GM23338 (cell line): ENCODE measurements at regions not wholly inside any gene's neighbourhood (a gene's known extent, or its start where the extent isn't known, plus 50 kb on each side); places are given as distances from the start of the nearest gene placed in this dataset.

Experiments
- ATAC-seq: fragments of 200-7000 bp; cut with Tn5 transposase; 3 replicates; pipeline ENCODE4 v1.9.1; 2020
- DNase-seq: peaks from one replicate; pipeline ENCODE4 v3.0.0-alpha.2; 2015; ENCODE audit warnings: low spot score
- H2AFZ ChIP-seq: fragments of 200-600 bp; sonication (generic); 2 replicates; pipeline ENCODE4 v1.8.0; 2016; ENCODE audit warnings: antibody characterized with exemption, mild to moderate bottlenecking, moderate library complexity
- H3F3A ChIP-seq: fragments of 200-600 bp; sonication (generic); replicated peaks from 2 replicates; pipeline ENCODE4 v1.8.0; 2017; ENCODE audit warnings: antibody characterized with exemption, mixed run types, low read depth
- H3K27ac ChIP-seq: fragments of 200-600 bp; sonication (generic); 2 replicates; pipeline ENCODE4 v1.6.1; 2016; ENCODE audit warnings: low read depth
- H3K27me3 ChIP-seq: fragments of 200-600 bp; sonication (generic); 2 replicates; pipeline ENCODE4 v1.8.0; 2016; ENCODE audit warnings: mild to moderate bottlenecking, mixed run types, moderate library complexity; ENCODE audit not compliant: insufficient read depth
- H3K36me3 ChIP-seq: fragments of 200-600 bp; sonication (generic); 2 replicates; pipeline ENCODE4 v1.8.0; 2016; ENCODE audit warnings: mild to moderate bottlenecking; ENCODE audit not compliant: insufficient read depth
- H3K4me1 ChIP-seq: fragments of 200-600 bp; sonication (generic); 2 replicates; pipeline ENCODE4 v1.8.0; 2016; ENCODE audit warnings: mild to moderate bottlenecking, moderate library complexity; ENCODE audit not compliant: insufficient read depth
- H3K4me2 ChIP-seq: fragments of 200-600 bp; sonication (generic); 2 replicates; pipeline ENCODE4 v1.7.1; 2017; ENCODE audit warnings: mixed run types
- H3K4me3 ChIP-seq: fragments of 200-600 bp; sonication (generic); 2 replicates; pipeline ENCODE4 v1.6.1; 2016; ENCODE audit warnings: mixed run types
- H3K79me2 ChIP-seq: fragments of 200-600 bp; sonication (generic); replicated peaks from 2 replicates; pipeline ENCODE4 v1.8.0; 2017; ENCODE audit warnings: mild to moderate bottlenecking; ENCODE audit not compliant: insufficient read depth
- H3K9me2 ChIP-seq: fragments of 200-600 bp; sonication (generic); 2 replicates; pipeline ENCODE4 v1.8.0; 2017; ENCODE audit not compliant: insufficient read depth
- H4K20me1 ChIP-seq: fragments of 200-600 bp; sonication (generic); replicated peaks from 2 replicates; pipeline ENCODE4 v1.8.0; 2017; ENCODE audit warnings: mild to moderate bottlenecking; ENCODE audit not compliant: insufficient read depth
- H3K27ac Mint-ChIP-seq: 2 replicates; pipeline ENCODE4 v1.8.0; 2020; ENCODE audit warnings: inconsistent platforms, mild to moderate bottlenecking, moderate library complexity, mixed read lengths
- H3K27me3 Mint-ChIP-seq: 3 replicates; pipeline ENCODE4 v1.8.0; 2022; ENCODE audit warnings: low read depth, mild to moderate bottlenecking, moderate library complexity, mixed read lengths, inconsistent platforms; ENCODE audit not compliant: insufficient read depth, poor library complexity
- H3K36me3 Mint-ChIP-seq: 3 replicates; pipeline ENCODE4 v1.8.0; 2021; ENCODE audit warnings: low read depth, mild to moderate bottlenecking, inconsistent platforms, moderate library complexity, mixed read lengths
- H3K4me1 Mint-ChIP-seq: 3 replicates; pipeline ENCODE4 v1.8.0; 2020; ENCODE audit warnings: mild to moderate bottlenecking, inconsistent platforms, mixed read lengths
- H3K4me3 Mint-ChIP-seq: 3 replicates; pipeline ENCODE4 v1.8.0; 2021; ENCODE audit warnings: moderate library complexity, mild to moderate bottlenecking, inconsistent platforms, mixed read lengths
- H3K9me3 Mint-ChIP-seq: 3 replicates; pipeline ENCODE4 v1.8.0; 2020; ENCODE audit warnings: moderate library complexity, mild to moderate bottlenecking, inconsistent platforms, mixed read lengths
- EZH2 ChIP-seq: fragments of 200-600 bp; sonication (generic); IDR thresholded peaks from one replicate; pipeline ENCODE4 v1.8.0; 2017; ENCODE audit warnings: antibody characterized with exemption, mild to moderate bottlenecking, low read depth; ENCODE audit not compliant: unreplicated experiment
- EZH2phosphoT487 ChIP-seq: fragments of 200-600 bp; sonication (generic); IDR thresholded peaks from one replicate; pipeline ENCODE4 v1.8.1; 2018; ENCODE audit warnings: antibody characterized with exemption; ENCODE audit not compliant: unreplicated experiment
- JUNB ChIP-seq: IDR thresholded peaks from one replicate; pipeline ENCODE4 v1.6.1; 2016; ENCODE audit warnings: antibody characterized with exemption; ENCODE audit not compliant: unreplicated experiment
- POLR2AphosphoS5 ChIP-seq: IDR thresholded peaks from 2 replicates; pipeline ENCODE4 v1.6.1; 2016; ENCODE audit warnings: antibody characterized with exemption, low read depth
- STAT1 ChIP-seq: IDR thresholded peaks from one replicate; pipeline ENCODE4 v1.6.1; 2016; ENCODE audit warnings: antibody characterized with exemption; ENCODE audit not compliant: unreplicated experiment
- ZNF114 ChIP-seq: fragments of 250-450 bp; sonication (Bioruptor Pico); IDR thresholded peaks from 2 replicates; pipeline ENCODE4 v1.5.0; 2020; ENCODE audit warnings: mild to moderate bottlenecking, moderate library complexity
- ZNF331 ChIP-seq: fragments of 250-450 bp; sonication (Bioruptor Pico); IDR thresholded peaks from 2 replicates; pipeline ENCODE4 v1.5.0; 2020; ENCODE audit warnings: low read depth, mild to moderate bottlenecking, moderate library complexity
- TF ChIP-seq, protein P1 (sequence below), 2 experiments: fragments of 200-600 bp in 1 of 2; sonication (generic) in 1 of 2; conservative IDR thresholded peaks; 2 replicates each; pipeline versions ENCODE4 v1.5.1 to v1.6.1; 2016 to 2017; ENCODE audit warnings: antibody characterized with exemption in 2 of 2, low read depth in 2 of 2, mild to moderate bottlenecking in 2 of 2, moderate library complexity in 1 of 2
- TF ChIP-seq, protein P2 (sequence below): IDR thresholded peaks from 2 replicates; pipeline ENCODE4 v1.6.1; 2016; ENCODE audit warnings: antibody characterized with exemption
- TF ChIP-seq, protein P3 (sequence below): IDR thresholded peaks from one replicate; pipeline ENCODE4 v1.6.1; 2018; ENCODE audit warnings: antibody characterized with exemption; ENCODE audit not compliant: unreplicated experiment

DNA sequence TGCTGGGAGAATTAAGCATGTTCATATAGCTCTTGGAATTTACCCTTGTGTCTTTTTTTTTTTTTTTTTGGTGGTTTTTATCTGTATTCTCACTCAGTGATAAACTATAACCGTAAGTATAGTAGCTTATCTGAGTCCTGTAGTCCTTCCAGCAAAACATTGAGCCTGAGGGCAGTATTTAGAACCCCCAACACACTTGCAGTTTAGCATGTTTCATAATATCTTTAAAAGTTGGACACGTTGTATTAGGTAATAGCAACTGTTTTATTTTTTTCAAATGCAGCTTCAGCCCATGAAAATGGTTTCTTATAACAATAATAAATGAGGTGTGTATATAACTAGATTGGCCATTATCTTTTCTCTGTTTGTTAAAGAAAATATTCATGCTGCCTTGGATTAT is 603.5 kb upstream of the HS6ST1 start:
- no peaks in the 10 kb centered on the region for H3K9me2 ChIP-seq
- peaks cover 20% of the 10 kb centered on the region for H3K9me3 Mint-ChIP-seq
- H3K4me1 Mint-ChIP-seq: peaks cover 2% of the 10 kb centered on the region; the same call in 1 of the 3 replicates
- DNase-seq: no peak
- H3K4me2 ChIP-seq: no peak overlapping the region
- no peaks in the 10 kb centered on the region for H3K4me1 ChIP-seq
- H3K27ac Mint-ChIP-seq: no peak overlapping the region
- no peak overlapping the region for H3K4me3 Mint-ChIP-seq
- H3K27me3 Mint-ChIP-seq: no peaks in the 10 kb centered on the region
- no peaks in the 10 kb centered on the region; the same call in 1 of the 2 replicates for H3K36me3 ChIP-seq
- H3K79me2 ChIP-seq: no peaks in the 10 kb centered on the region
- no peak for ATAC-seq
- no peaks in the 10 kb centered on the region for H3K27me3 ChIP-seq
- H3K4me3 ChIP-seq: no peak overlapping the region
- H3F3A ChIP-seq: no peaks in the 10 kb centered on the region
- H3K27ac ChIP-seq: no peak overlapping the region
- peaks cover 3% of the 10 kb centered on the region; the same call in 2 of the 3 replicates for H3K36me3 Mint-ChIP-seq
- no peaks in the 10 kb centered on the region for H4K20me1 ChIP-seq
- TF ChIP-seq EZH2phosphoT487 (no peak), STAT1 (no peak), ZNF114 (CRISPR knock-in tag) (no peak)
- TF ChIP-seq, protein P1, sequence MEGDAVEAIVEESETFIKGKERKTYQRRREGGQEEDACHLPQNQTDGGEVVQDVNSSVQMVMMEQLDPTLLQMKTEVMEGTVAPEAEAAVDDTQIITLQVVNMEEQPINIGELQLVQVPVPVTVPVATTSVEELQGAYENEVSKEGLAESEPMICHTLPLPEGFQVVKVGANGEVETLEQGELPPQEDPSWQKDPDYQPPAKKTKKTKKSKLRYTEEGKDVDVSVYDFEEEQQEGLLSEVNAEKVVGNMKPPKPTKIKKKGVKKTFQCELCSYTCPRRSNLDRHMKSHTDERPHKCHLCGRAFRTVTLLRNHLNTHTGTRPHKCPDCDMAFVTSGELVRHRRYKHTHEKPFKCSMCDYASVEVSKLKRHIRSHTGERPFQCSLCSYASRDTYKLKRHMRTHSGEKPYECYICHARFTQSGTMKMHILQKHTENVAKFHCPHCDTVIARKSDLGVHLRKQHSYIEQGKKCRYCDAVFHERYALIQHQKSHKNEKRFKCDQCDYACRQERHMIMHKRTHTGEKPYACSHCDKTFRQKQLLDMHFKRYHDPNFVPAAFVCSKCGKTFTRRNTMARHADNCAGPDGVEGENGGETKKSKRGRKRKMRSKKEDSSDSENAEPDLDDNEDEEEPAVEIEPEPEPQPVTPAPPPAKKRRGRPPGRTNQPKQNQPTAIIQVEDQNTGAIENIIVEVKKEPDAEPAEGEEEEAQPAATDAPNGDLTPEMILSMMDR (conservative IDR thresholded peaks at IDR 0.05; ENCODE audit: low read depth in 2 of 2): no peak
- no peak overlapping the region for H2AFZ ChIP-seq

DNA sequence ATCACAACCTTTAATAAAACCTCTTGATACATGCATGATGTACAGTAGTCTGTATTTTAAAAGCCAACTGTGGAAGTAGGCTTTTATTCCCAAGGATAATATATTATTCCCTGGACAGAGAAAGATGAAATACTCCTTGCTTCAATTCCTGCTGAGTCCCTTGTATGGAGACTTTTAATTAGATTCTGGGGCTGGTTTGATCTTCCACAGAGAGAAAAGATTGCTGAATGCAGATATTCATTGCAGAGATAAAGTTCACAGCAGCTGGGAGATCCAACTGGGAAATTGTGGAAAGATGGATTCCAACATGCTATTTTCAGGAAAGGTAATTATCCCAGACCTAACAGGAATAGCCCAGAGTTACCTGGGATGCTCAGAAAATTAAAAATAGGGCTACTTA is 607.0 kb upstream of the HS6ST1 start:
- ATAC-seq: no peak
- H3K4me1 ChIP-seq: no peaks in the 10 kb centered on the region
- Mint-ChIP-seq H3K27me3 (no peaks in the 10 kb centered on the region), H3K27ac (no peak overlapping the region), H3K36me3 (peaks cover 6% of the 10 kb centered on the region; the same call in 2 of the 3 replicates), H3K9me3 (peaks cover 24% of the 10 kb centered on the region), H3K4me3 (no peak overlapping the region), H3K4me1 (peaks cover 2% of the 10 kb centered on the region; the same call in 1 of the 3 replicates)
- H3K27me3 ChIP-seq: no peaks in the 10 kb centered on the region
- no peak overlapping the region for H3K27ac ChIP-seq
- H3F3A ChIP-seq: no peaks in the 10 kb centered on the region
- DNase-seq: no peak
- H3K4me3 ChIP-seq: no peak overlapping the region
- no peaks in the 10 kb centered on the region for H3K79me2 ChIP-seq
- H3K9me2 ChIP-seq: no peaks in the 10 kb centered on the region; the same call in 1 of the 2 replicates
- no peak overlapping the region for H2AFZ ChIP-seq
- no peak overlapping the region for H3K4me2 ChIP-seq
- H3K36me3 ChIP-seq: no peaks in the 10 kb centered on the region; the same call in 1 of the 2 replicates
- H4K20me1 ChIP-seq: no peaks in the 10 kb centered on the region
- TF ChIP-seq ZNF331 (CRISPR knock-in tag): no peak
- TF ChIP-seq EZH2phosphoT487: no peak
- no peak for TF ChIP-seq EZH2
- TF ChIP-seq, protein P1 (conservative IDR thresholded peaks at IDR 0.05; ENCODE audit: low read depth in 2 of 2): no peak
- no peak for TF ChIP-seq POLR2AphosphoS5
- TF ChIP-seq, protein P2, sequence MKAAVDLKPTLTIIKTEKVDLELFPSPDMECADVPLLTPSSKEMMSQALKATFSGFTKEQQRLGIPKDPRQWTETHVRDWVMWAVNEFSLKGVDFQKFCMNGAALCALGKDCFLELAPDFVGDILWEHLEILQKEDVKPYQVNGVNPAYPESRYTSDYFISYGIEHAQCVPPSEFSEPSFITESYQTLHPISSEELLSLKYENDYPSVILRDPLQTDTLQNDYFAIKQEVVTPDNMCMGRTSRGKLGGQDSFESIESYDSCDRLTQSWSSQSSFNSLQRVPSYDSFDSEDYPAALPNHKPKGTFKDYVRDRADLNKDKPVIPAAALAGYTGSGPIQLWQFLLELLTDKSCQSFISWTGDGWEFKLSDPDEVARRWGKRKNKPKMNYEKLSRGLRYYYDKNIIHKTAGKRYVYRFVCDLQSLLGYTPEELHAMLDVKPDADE: no peak
- TF ChIP-seq, protein P3, sequence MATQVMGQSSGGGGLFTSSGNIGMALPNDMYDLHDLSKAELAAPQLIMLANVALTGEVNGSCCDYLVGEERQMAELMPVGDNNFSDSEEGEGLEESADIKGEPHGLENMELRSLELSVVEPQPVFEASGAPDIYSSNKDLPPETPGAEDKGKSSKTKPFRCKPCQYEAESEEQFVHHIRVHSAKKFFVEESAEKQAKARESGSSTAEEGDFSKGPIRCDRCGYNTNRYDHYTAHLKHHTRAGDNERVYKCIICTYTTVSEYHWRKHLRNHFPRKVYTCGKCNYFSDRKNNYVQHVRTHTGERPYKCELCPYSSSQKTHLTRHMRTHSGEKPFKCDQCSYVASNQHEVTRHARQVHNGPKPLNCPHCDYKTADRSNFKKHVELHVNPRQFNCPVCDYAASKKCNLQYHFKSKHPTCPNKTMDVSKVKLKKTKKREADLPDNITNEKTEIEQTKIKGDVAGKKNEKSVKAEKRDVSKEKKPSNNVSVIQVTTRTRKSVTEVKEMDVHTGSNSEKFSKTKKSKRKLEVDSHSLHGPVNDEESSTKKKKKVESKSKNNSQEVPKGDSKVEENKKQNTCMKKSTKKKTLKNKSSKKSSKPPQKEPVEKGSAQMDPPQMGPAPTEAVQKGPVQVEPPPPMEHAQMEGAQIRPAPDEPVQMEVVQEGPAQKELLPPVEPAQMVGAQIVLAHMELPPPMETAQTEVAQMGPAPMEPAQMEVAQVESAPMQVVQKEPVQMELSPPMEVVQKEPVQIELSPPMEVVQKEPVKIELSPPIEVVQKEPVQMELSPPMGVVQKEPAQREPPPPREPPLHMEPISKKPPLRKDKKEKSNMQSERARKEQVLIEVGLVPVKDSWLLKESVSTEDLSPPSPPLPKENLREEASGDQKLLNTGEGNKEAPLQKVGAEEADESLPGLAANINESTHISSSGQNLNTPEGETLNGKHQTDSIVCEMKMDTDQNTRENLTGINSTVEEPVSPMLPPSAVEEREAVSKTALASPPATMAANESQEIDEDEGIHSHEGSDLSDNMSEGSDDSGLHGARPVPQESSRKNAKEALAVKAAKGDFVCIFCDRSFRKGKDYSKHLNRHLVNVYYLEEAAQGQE: no peak
- TF ChIP-seq STAT1: no peak
- no peak for TF ChIP-seq JUNB
